Activated T-helper 1 cell treated with anti-CD3 and anti-CD28 coated beads, Interleukin-12 subunit alpha, Interleukin-12 subunit beta, Interleukin-2, Interleukin-4 antibody, amounts not matched to agents 30 ng/mL and 10 ng/mL and 1 ng/mL, durations not matched to agents 14 hours and 24 hours and 36 hours (primary cell): ENCODE measurements at regions not wholly inside any gene's neighbourhood (a gene's known extent, or its start where the extent isn't known, plus 50 kb on each side); places are given as distances from the start of the nearest gene placed in this dataset.

Experiments
- DNase-seq: peaks from one replicate; pipeline ENCODE4 v3.0.0; 2021; ENCODE audit warnings: low spot score
- H3K27ac Mint-ChIP-seq: one replicate; pipeline ENCODE4 v1.8.0; 2021; ENCODE audit warnings: mild to moderate bottlenecking, mixed read lengths
- H3K27me3 Mint-ChIP-seq: one replicate; pipeline ENCODE4 v1.8.0; 2022; ENCODE audit warnings: mild to moderate bottlenecking, moderate library complexity, mixed read lengths; ENCODE audit not compliant: insufficient read depth
- H3K36me3 Mint-ChIP-seq: one replicate; pipeline ENCODE4 v1.8.0; 2021; ENCODE audit warnings: low read depth, mixed read lengths
- H3K4me1 Mint-ChIP-seq: one replicate; pipeline ENCODE4 v1.8.0; 2021; ENCODE audit warnings: low read depth, mixed read lengths
- H3K4me3 Mint-ChIP-seq: one replicate; pipeline ENCODE4 v1.8.0; 2021; ENCODE audit warnings: mild to moderate bottlenecking, moderate library complexity, mixed read lengths
- H3K9me3 Mint-ChIP-seq: one replicate; pipeline ENCODE4 v1.8.0; 2021; ENCODE audit warnings: mixed read lengths
- intact Hi-C: fragments of 100-400 bp; cut with micrococcal nuclease; formaldehyde crosslinking; loops from one replicate; pipeline ENCODE4 v1.15.1; 2024

GRCh38 chr7:153415632-153416031, 636.6 kb upstream of the DPP6 start:
- H3K4me1 Mint-ChIP-seq, result no peaks in the 10 kb centered on the region
- peaks cover 35% of the 10 kb centered on the region for H3K9me3 Mint-ChIP-seq
- H3K27me3 Mint-ChIP-seq, result no peaks in the 10 kb centered on the region
- no peaks in the 10 kb centered on the region for H3K36me3 Mint-ChIP-seq
- H3K27ac Mint-ChIP-seq, result no peak overlapping the region
- intact Hi-C loops, result no loop called here
- H3K4me3 Mint-ChIP-seq, result no peak overlapping the region
- no peak for DNase-seq

- no peak overlapping the region for H3K27ac Mint-ChIP-seq
- no peak overlapping the region for H3K4me3 Mint-ChIP-seq
- intact Hi-C loops, result no loop called here
- peaks cover 10% of the 10 kb centered on the region for H3K9me3 Mint-ChIP-seq
- no peaks in the 10 kb centered on the region for H3K36me3 Mint-ChIP-seq
- DNase-seq, result no peak
- H3K27me3 Mint-ChIP-seq, result no peaks in the 10 kb centered on the region
- no peaks in the 10 kb centered on the region for H3K4me1 Mint-ChIP-seq
These were observed 629.6 kb upstream of the DPP6 start for GRCh38 chr7:153422291-153423209.

GRCh38 chr7:153423210-153423590, 629.0 kb upstream of the DPP6 start:
- Mint-ChIP-seq H3K4me3 (no peak overlapping the region), H3K9me3 (peaks cover 10% of the 10 kb centered on the region), H3K27me3 (no peaks in the 10 kb centered on the region), H3K36me3 (no peaks in the 10 kb centered on the region), H3K4me1 (no peaks in the 10 kb centered on the region), H3K27ac (no peak overlapping the region)
- no peak for DNase-seq
- intact Hi-C loops, result no loop called here

GRCh38 chr7:153430931-153431330, 621.3 kb upstream of the DPP6 start:
- Mint-ChIP-seq H3K4me1 (no peaks in the 10 kb centered on the region), H3K9me3 (peaks cover 17% of the 10 kb centered on the region), H3K27ac (no peak overlapping the region), H3K27me3 (no peaks in the 10 kb centered on the region), H3K36me3 (no peaks in the 10 kb centered on the region), H3K4me3 (no peak overlapping the region)
- no peak for DNase-seq
- intact Hi-C loops, result no loop called here

GRCh38 chr7:153432063-153432462, 620.1 kb upstream of the DPP6 start:
- intact Hi-C loops, result no loop called here
- Mint-ChIP-seq H3K27ac (no peak overlapping the region), H3K4me3 (no peak overlapping the region), H3K36me3 (no peaks in the 10 kb centered on the region), H3K9me3 (peaks cover 11% of the 10 kb centered on the region), H3K27me3 (no peaks in the 10 kb centered on the region), H3K4me1 (no peaks in the 10 kb centered on the region)
- no peak for DNase-seq

- Mint-ChIP-seq H3K9me3 (peaks cover 18% of the 10 kb centered on the region), H3K36me3 (no peaks in the 10 kb centered on the region), H3K27ac (no peak overlapping the region), H3K4me1 (no peaks in the 10 kb centered on the region), H3K4me3 (no peak overlapping the region), H3K27me3 (no peaks in the 10 kb centered on the region)
- intact Hi-C loops, result no loop called here
- no peak for DNase-seq
These were observed 619.0 kb upstream of the DPP6 start for GRCh38 chr7:153433223-153433622.

GRCh38 chr7:153440715-153441114, 611.5 kb upstream of the DPP6 start:
- intact Hi-C loops, result no loop called here
- no peaks in the 10 kb centered on the region for H3K27me3 Mint-ChIP-seq
- H3K4me1 Mint-ChIP-seq, result no peaks in the 10 kb centered on the region
- no peak overlapping the region for H3K4me3 Mint-ChIP-seq
- H3K27ac Mint-ChIP-seq, result no peak overlapping the region
- DNase-seq, result no peak
- H3K9me3 Mint-ChIP-seq, result peaks cover 17% of the 10 kb centered on the region
- no peaks in the 10 kb centered on the region for H3K36me3 Mint-ChIP-seq

GRCh38 chr7:153443032-153443701, 609.0 kb upstream of the DPP6 start:
- intact Hi-C loops, result no loop called here
- Mint-ChIP-seq H3K4me3 (no peak overlapping the region), H3K27ac (no peak overlapping the region), H3K36me3 (no peaks in the 10 kb centered on the region), H3K4me1 (no peaks in the 10 kb centered on the region), H3K9me3 (peaks cover 9% of the 10 kb centered on the region), H3K27me3 (no peaks in the 10 kb centered on the region)
- no peak for DNase-seq

GRCh38 chr7:153444641-153445040, 607.6 kb upstream of the DPP6 start:
- intact Hi-C loops, result no loop called here
- Mint-ChIP-seq H3K4me3 (no peak overlapping the region), H3K9me3 (peaks cover 9% of the 10 kb centered on the region), H3K4me1 (no peaks in the 10 kb centered on the region), H3K27ac (no peak overlapping the region), H3K36me3 (no peaks in the 10 kb centered on the region), H3K27me3 (no peaks in the 10 kb centered on the region)
- no peak for DNase-seq

- DNase-seq, result no peak
- intact Hi-C loops, result no loop called here
- Mint-ChIP-seq H3K4me3 (no peak overlapping the region), H3K4me1 (no peaks in the 10 kb centered on the region), H3K27ac (no peak overlapping the region), H3K27me3 (no peaks in the 10 kb centered on the region), H3K9me3 (peaks cover 8% of the 10 kb centered on the region), H3K36me3 (no peaks in the 10 kb centered on the region)
These were observed 606.6 kb upstream of the DPP6 start for GRCh38 chr7:153445641-153446040.

- no peaks in the 10 kb centered on the region for H3K27me3 Mint-ChIP-seq
- no peaks in the 10 kb centered on the region for H3K4me1 Mint-ChIP-seq
- no peak overlapping the region for H3K4me3 Mint-ChIP-seq
- no peak overlapping the region for H3K27ac Mint-ChIP-seq
- intact Hi-C loops, result no loop called here
- H3K9me3 Mint-ChIP-seq, result peaks cover 4% of the 10 kb centered on the region
- H3K36me3 Mint-ChIP-seq, result no peaks in the 10 kb centered on the region
- DNase-seq, result no peak
These were observed 605.7 kb upstream of the DPP6 start for GRCh38 chr7:153446490-153446889.

GRCh38 chr7:153447011-153447410, 605.2 kb upstream of the DPP6 start:
- intact Hi-C loops, result no loop called here
- no peak for DNase-seq
- H3K27me3 Mint-ChIP-seq, result no peaks in the 10 kb centered on the region
- no peak overlapping the region for H3K4me3 Mint-ChIP-seq
- H3K36me3 Mint-ChIP-seq, result no peaks in the 10 kb centered on the region
- H3K9me3 Mint-ChIP-seq, result peaks cover 4% of the 10 kb centered on the region
- no peak overlapping the region for H3K27ac Mint-ChIP-seq
- H3K4me1 Mint-ChIP-seq, result no peaks in the 10 kb centered on the region

- Mint-ChIP-seq H3K9me3 (peaks cover 4% of the 10 kb centered on the region), H3K4me1 (no peaks in the 10 kb centered on the region), H3K4me3 (no peak overlapping the region), H3K36me3 (no peaks in the 10 kb centered on the region), H3K27me3 (no peaks in the 10 kb centered on the region), H3K27ac (no peak overlapping the region)
- no peak for DNase-seq
- intact Hi-C loops, result no loop called here
These were observed 599.5 kb upstream of the DPP6 start for GRCh38 chr7:153452661-153453060.
